Bronchial epithelial cell (primary cell): ENCODE measurements at regions not wholly inside any gene's neighbourhood (a gene's known extent, or its start where the extent isn't known, plus 50 kb on each side); places are given as distances from the start of the nearest gene placed in this dataset.

ENCODE experiments used
- DNase-seq: peaks from one replicate; pipeline ENCODE4 v3.0.0-alpha.2; 2010; ENCODE audit warnings: low read depth
- FAIRE-seq: peaks from 2 replicates; lab custom pipeline; 2011; peaks lifted over from hg19 to GRCh38; lab: Jason Lieb, UNC
- H3K27me3 ChIP-seq: 2 replicates; pipeline ENCODE4 v1.5.1; 2011; ENCODE audit warnings: low read length; ENCODE audit not compliant: control insufficient read depth, insufficient read depth
- H3K36me3 ChIP-seq: 2 replicates; pipeline ENCODE4 v1.5.1; 2011; ENCODE audit warnings: low read length; ENCODE audit not compliant: control insufficient read depth, insufficient read depth
- H3K4me3 ChIP-seq: 2 replicates; pipeline ENCODE4 v1.5.1; 2011; ENCODE audit warnings: mild to moderate bottlenecking, low read depth, low read length, control low read depth
- TF ChIP-seq, protein P1 (sequence below): IDR thresholded peaks from 2 replicates; pipeline ENCODE4 v1.5.1; 2011; ENCODE audit warnings: mild to moderate bottlenecking, moderate library complexity, low read length, control low read depth, inconsistent platforms; ENCODE audit not compliant: insufficient read depth, severe bottlenecking

DNA sequence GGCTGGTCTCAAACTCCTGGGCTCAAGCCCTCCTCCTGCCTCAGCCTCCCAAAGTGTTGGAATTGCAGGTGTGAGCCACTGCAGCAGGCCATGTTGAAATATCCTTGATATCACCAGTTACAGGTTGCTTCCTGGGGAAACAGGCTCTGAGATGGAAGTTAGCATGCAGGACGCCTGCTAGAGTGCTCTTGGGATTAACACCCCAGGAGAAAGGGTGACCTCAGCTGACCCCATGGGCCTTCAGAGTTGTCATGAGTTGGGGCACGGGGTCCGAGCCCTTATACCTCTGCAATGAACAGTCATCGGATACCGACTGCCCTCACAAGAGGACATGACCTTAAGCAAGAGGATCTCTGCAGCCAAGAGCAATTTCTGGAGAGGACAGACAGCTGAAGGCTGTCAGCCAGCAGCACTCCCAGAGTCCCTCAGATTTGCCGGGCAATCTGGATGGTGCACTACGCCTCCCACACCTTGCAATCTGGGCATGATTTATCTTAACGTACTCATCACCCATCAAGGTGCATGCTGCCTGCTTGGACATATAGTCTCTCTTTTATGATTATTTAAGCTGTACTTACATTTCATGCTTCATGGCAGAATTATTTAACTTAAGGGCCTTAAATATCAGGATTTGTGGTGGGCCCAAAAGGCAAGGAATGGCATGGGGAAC lies 134.6 kb downstream of the ADSS2 start:
- TF ChIP-seq, protein P1, sequence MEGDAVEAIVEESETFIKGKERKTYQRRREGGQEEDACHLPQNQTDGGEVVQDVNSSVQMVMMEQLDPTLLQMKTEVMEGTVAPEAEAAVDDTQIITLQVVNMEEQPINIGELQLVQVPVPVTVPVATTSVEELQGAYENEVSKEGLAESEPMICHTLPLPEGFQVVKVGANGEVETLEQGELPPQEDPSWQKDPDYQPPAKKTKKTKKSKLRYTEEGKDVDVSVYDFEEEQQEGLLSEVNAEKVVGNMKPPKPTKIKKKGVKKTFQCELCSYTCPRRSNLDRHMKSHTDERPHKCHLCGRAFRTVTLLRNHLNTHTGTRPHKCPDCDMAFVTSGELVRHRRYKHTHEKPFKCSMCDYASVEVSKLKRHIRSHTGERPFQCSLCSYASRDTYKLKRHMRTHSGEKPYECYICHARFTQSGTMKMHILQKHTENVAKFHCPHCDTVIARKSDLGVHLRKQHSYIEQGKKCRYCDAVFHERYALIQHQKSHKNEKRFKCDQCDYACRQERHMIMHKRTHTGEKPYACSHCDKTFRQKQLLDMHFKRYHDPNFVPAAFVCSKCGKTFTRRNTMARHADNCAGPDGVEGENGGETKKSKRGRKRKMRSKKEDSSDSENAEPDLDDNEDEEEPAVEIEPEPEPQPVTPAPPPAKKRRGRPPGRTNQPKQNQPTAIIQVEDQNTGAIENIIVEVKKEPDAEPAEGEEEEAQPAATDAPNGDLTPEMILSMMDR = no peak
- DNase-seq (no peak), FAIRE-seq (no peak)
- Histone ChIP-seq H3K27me3 (no peaks in the 10 kb centered on the region), H3K4me3 (no peak overlapping the region), H3K36me3 (no peaks in the 10 kb centered on the region)

DNA sequence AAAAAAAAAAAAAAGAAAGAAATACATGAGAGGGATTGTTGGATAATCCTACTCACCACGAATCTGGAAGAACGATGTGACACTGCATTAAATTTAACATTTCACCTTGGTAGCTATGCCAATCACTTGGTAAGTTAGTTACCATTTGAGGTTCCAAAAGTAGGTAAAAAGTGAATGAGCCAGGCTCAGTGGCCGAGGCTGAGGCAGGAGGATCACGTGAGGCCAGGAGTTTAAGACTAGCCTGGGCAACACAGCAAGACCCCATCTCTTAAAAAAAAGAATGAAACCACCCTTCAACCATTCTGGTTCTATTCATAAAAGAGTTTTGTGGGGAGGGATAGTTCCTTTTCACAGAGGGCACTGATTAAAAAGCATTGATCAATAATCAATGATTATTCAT lies 133.6 kb downstream of the ADSS2 start:
- DNase-seq (no peak), FAIRE-seq (no peak)
- TF ChIP-seq, protein P1 = no peak
- H3K27me3 ChIP-seq = no peaks in the 10 kb centered on the region
- H3K4me3 ChIP-seq = no peak overlapping the region
- H3K36me3 ChIP-seq = no peaks in the 10 kb centered on the region

DNA sequence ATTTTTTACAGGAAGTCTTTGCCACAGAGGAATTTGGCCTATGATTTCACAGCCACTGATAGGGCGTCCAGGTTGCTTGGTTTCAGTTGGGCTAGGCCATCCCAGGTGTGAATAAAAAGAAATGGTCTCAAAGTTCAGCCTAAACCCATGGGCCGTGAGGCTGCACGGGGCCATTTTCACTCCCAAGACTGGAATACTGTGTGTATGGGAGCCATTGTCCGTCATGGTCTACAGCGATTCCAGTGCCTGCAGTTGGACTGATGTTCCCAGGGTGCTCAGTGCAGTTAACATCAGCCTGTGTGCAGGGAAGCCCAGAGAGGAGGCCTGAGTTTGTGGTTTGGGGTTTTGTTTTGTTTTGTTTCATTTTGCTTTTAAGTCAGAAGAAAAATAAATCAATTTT lies 133.2 kb downstream of the ADSS2 start:
- H3K36me3 ChIP-seq = no peaks in the 10 kb centered on the region
- TF ChIP-seq, protein P1 = no peak
- H3K27me3 ChIP-seq = no peaks in the 10 kb centered on the region
- FAIRE-seq = no peak
- no peak for DNase-seq
- no peak overlapping the region for H3K4me3 ChIP-seq

DNA sequence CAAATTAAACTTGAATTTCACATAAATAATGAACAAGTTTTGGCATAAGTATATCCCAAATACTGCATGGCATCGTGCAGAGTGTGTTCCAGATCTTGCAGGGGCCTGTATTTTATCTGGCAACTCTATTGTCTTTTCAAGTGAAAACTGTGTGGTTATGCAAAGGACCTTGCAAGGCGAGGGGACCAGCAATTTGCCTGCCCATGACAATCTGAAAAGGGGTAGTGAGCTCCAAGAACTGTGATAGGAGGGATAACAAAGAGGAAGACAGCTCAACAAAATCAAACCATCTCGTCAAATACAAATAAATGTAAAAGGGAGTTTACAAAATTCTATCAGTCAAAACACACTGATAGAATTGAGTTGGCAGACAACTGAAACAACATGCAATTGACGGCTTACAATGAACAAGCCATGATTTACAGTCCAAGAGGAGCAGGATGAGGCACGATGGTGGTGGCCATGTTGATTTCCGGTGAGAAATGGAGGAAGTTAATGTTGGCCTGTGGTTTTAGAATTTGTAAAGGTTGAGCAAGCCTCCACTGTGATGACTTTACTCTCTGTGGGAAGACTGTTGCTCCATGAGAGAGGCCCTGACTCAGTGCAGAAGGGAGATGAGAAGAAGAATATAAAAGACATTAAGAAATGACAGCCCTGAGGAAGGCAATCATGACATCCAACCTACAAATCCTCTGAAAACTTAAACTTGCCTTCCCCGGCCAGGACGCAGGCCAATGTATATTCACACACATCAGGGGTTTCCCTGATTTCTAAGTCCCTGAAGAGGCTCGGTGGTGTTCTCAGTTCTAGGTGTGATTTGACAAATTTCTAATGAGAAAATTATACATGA lies 132.2 kb downstream of the ADSS2 start:
- Histone ChIP-seq H3K36me3 (no peaks in the 10 kb centered on the region), H3K4me3 (no peak overlapping the region), H3K27me3 (no peaks in the 10 kb centered on the region)
- FAIRE-seq = no peak
- TF ChIP-seq, protein P1 = no peak
- DNase-seq = peak; percentile 90

DNA sequence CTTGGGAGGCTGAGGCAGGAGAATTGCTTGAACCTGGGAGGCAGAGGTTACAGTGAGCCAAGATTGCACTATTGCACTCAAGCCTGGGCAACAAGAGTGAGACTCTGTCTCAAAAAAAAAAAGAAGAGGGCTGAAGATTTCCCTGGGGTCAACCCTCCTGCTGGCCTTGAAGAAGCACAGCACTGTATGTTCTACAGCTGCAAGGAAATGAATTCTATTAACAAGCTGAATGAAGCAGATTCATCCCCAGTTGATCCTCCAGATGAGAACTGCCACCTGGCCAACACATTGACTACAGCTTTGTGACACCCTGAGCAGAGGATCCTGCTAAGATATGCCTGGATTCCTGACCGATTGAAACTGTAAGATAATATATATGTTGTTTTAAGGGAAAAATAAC lies 129.5 kb downstream of the ADSS2 start:
- H3K36me3 ChIP-seq = no peaks in the 10 kb centered on the region
- H3K27me3 ChIP-seq = no peaks in the 10 kb centered on the region
- no peak overlapping the region for H3K4me3 ChIP-seq
- TF ChIP-seq, protein P1 = no peak
- DNase-seq (no peak), FAIRE-seq (no peak)
